ENCODE measurements at regions not wholly inside any gene's neighbourhood (a gene's known extent, or its start where the extent isn't known, plus 50 kb on each side); places are given as distances from the start of the nearest gene placed in this dataset.

- H3K36me3 ChIP-seq (ENCODE audit: control insufficient read depth in 4 of 4, insufficient read depth in 4 of 4, low read length in 4 of 4), result no peaks in the 10 kb centered on the region
- no peaks in the 10 kb centered on the region for H3K9me3 ChIP-seq (ENCODE audit: control insufficient read depth in 4 of 4, insufficient read depth in 3 of 4, low read length in 3 of 4)
- no peak for TF ChIP-seq CTCF (IDR thresholded peaks at IDR 0.05; ENCODE audit: control extremely low read depth, extremely low read depth)
- no peak overlapping the region for H3K4me3 ChIP-seq
- H3K9ac ChIP-seq (ENCODE audit: insufficient read depth in 1 of 2, low read length in 2 of 2), result no peak overlapping the region
- no peaks in the 10 kb centered on the region for H3K4me1 ChIP-seq (ENCODE audit: control insufficient read depth in 5 of 5, insufficient read depth in 5 of 5, low read length in 5 of 5)
- ATAC-seq (ENCODE audit: insufficient read depth, low FRiP score) (no peak), DNase-seq (no peak)
- no peak overlapping the region for H3K27ac ChIP-seq (ENCODE audit: low read depth in 1 of 2, low read length in 1 of 2)
- 67 to 83% methylated on average over 2 of the region's 2 CpGs for WGBS, 2 donors
- H3K27me3 ChIP-seq (ENCODE audit: control insufficient read depth in 3 of 3, insufficient read depth in 3 of 3, low read length in 2 of 3), result no peaks in the 10 kb centered on the region
Observed at GRCh38 chr2:123093199-123093598, 931.9 kb upstream of the CNTNAP5 start.

GRCh38 chr2:123095219-123095835, 929.8 kb upstream of the CNTNAP5 start:
- H3K9me3 ChIP-seq (ENCODE audit: control insufficient read depth in 4 of 4, insufficient read depth in 3 of 4, low read length in 3 of 4), result no peaks in the 10 kb centered on the region
- DNase-seq (no peak), ATAC-seq (ENCODE audit: insufficient read depth, low FRiP score) (no peak)
- no peak overlapping the region for H3K4me3 ChIP-seq
- H3K4me1 ChIP-seq (ENCODE audit: control insufficient read depth in 5 of 5, insufficient read depth in 5 of 5, low read length in 5 of 5), result no peaks in the 10 kb centered on the region
- no peak overlapping the region for H3K27ac ChIP-seq (ENCODE audit: low read depth in 1 of 2, low read length in 1 of 2)
- no peaks in the 10 kb centered on the region for H3K27me3 ChIP-seq (ENCODE audit: control insufficient read depth in 3 of 3, insufficient read depth in 3 of 3, low read length in 2 of 3)
- TF ChIP-seq CTCF (IDR thresholded peaks at IDR 0.05; ENCODE audit: control extremely low read depth, extremely low read depth), result no peak
- H3K9ac ChIP-seq (ENCODE audit: insufficient read depth in 1 of 2, low read length in 2 of 2), result no peak overlapping the region
- no peaks in the 10 kb centered on the region for H3K36me3 ChIP-seq (ENCODE audit: control insufficient read depth in 4 of 4, insufficient read depth in 4 of 4, low read length in 4 of 4)
- 76 to 78% methylated on average over 13 of the region's 13 CpGs for WGBS, 2 donors

GRCh38 chr2:123098619-123099018, 926.5 kb upstream of the CNTNAP5 start:
- no peak overlapping the region for H3K4me3 ChIP-seq
- ATAC-seq (ENCODE audit: insufficient read depth, low FRiP score) (no peak), DNase-seq (no peak)
- no peak for TF ChIP-seq CTCF (IDR thresholded peaks at IDR 0.05; ENCODE audit: control extremely low read depth, extremely low read depth)
- no peaks in the 10 kb centered on the region for H3K9me3 ChIP-seq (ENCODE audit: control insufficient read depth in 4 of 4, insufficient read depth in 3 of 4, low read length in 3 of 4)
- H3K9ac ChIP-seq (ENCODE audit: insufficient read depth in 1 of 2, low read length in 2 of 2), result no peak overlapping the region
- no peaks in the 10 kb centered on the region for H3K4me1 ChIP-seq (ENCODE audit: control insufficient read depth in 5 of 5, insufficient read depth in 5 of 5, low read length in 5 of 5)
- no peak overlapping the region for H3K27ac ChIP-seq (ENCODE audit: low read depth in 1 of 2, low read length in 1 of 2)
- no peaks in the 10 kb centered on the region for H3K36me3 ChIP-seq (ENCODE audit: control insufficient read depth in 4 of 4, insufficient read depth in 4 of 4, low read length in 4 of 4)
- no peaks in the 10 kb centered on the region for H3K27me3 ChIP-seq (ENCODE audit: control insufficient read depth in 3 of 3, insufficient read depth in 3 of 3, low read length in 2 of 3)

GRCh38 chr2:123101434-123101833, 923.7 kb upstream of the CNTNAP5 start:
- Histone ChIP-seq H3K9me3 (ENCODE audit: control insufficient read depth in 4 of 4, insufficient read depth in 3 of 4, low read length in 3 of 4) (no peaks in the 10 kb centered on the region), H3K4me1 (ENCODE audit: control insufficient read depth in 5 of 5, insufficient read depth in 5 of 5, low read length in 5 of 5) (no peaks in the 10 kb centered on the region), H3K27me3 (ENCODE audit: control insufficient read depth in 3 of 3, insufficient read depth in 3 of 3, low read length in 2 of 3) (no peaks in the 10 kb centered on the region), H3K27ac (ENCODE audit: low read depth in 1 of 2, low read length in 1 of 2) (no peak overlapping the region), H3K4me3 (no peak overlapping the region), H3K36me3 (ENCODE audit: control insufficient read depth in 4 of 4, insufficient read depth in 4 of 4, low read length in 4 of 4) (no peaks in the 10 kb centered on the region), H3K9ac (ENCODE audit: insufficient read depth in 1 of 2, low read length in 2 of 2) (no peak overlapping the region)
- TF ChIP-seq CTCF (IDR thresholded peaks at IDR 0.05; ENCODE audit: control extremely low read depth, extremely low read depth), result no peak
- ATAC-seq (ENCODE audit: insufficient read depth, low FRiP score) (no peak), DNase-seq (no peak)
- 48 to 75% methylated on average over 2 of the region's 2 CpGs for WGBS, 2 donors
